Bone marrow (tissue), 2 donors: ENCODE measurements at regions not wholly inside any gene's neighbourhood (a gene's known extent, or its start where the extent isn't known, plus 50 kb on each side); places are given as distances from the start of the nearest gene placed in this dataset.
"Not testable (repeated sequence)": the region's sequence is repeated elsewhere in the genome, so short reads cannot be mapped to it uniquely, and the experiment has no call there.

Source experiments
- DNase-seq, 2 donors: peaks; one replicate each; lab custom pipeline; 2025; lab: John Stamatoyannopoulos, UW

DNA sequence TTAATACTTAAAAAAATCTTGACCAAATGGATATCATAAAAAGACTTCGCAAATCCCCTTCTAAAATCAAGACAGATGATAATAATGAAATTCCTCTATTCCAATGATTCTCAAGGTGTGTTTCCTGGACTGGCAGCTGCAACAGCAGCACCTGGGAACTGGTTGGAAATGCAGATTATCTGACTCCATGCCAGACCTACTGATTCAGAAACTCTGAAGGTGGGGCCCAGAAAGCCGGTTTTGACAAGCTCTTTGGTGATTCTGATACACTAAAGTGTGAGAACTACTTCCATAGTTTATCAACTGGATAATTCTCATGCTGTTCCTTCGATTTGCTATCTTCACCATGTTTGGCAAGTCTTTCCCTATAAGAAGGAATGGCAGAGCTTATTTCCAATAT is 252.1 kb downstream of the COL12A1 start:
- no peak for DNase-seq

DNA sequence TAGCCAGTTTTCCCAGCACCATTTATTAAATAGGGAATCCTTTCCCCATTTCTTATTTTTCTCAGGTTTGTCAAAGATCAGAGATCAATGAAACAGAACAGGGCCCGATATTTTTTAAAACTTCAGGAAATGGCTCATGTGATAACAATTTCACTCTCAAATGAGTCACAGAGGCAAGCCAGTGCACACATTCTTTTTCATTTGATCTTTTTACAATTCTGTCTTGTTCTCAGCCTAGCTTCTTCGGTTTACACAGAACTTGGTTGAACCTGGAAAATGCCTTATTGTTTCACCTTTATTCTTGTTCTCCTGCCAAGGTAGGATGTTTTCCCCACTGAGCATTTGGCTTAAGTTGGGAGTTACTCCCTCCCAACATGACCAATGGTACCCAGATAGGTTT is 258.9 kb downstream of the COL12A1 start:
- DNase-seq, result no peak

DNA sequence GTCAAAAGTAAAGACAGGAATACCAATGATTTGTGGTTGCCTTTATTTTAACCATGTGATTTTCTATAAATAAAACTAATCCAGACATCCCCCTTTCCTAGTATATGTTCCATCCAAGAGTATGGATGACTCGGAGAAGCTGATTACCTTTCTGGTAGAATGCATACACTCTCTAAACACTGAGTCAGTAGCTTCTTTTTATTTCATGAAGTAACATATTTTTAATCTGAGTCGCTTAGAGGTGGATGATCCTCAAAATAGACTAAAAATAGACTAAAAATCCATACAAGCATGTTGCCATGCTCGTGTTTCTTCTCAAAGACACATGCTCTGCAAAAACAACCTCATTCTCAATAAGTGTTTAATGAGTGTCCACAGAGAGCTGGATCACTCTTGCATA is 263.7 kb downstream of the COL12A1 start:
- DNase-seq, result no peak

DNA sequence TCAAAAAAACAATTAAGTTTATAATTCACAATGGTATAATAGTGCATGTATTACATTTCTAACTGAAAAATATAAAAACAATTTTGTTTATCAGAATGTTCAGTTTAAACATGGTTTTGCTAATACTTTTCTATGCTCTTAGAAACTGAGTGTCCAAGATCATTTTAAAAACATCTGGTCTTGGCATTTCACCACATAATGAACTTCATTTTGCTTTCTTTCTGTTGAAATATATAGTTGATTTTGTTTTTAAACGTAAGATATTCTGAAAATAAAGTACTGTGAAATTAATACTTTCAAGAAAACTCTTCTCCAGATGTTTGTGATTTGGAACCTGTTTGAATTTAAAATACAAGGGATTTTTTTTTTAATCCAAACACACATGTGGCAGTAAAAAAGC is 264.4 kb downstream of the COL12A1 start:
- no peak for DNase-seq

DNA sequence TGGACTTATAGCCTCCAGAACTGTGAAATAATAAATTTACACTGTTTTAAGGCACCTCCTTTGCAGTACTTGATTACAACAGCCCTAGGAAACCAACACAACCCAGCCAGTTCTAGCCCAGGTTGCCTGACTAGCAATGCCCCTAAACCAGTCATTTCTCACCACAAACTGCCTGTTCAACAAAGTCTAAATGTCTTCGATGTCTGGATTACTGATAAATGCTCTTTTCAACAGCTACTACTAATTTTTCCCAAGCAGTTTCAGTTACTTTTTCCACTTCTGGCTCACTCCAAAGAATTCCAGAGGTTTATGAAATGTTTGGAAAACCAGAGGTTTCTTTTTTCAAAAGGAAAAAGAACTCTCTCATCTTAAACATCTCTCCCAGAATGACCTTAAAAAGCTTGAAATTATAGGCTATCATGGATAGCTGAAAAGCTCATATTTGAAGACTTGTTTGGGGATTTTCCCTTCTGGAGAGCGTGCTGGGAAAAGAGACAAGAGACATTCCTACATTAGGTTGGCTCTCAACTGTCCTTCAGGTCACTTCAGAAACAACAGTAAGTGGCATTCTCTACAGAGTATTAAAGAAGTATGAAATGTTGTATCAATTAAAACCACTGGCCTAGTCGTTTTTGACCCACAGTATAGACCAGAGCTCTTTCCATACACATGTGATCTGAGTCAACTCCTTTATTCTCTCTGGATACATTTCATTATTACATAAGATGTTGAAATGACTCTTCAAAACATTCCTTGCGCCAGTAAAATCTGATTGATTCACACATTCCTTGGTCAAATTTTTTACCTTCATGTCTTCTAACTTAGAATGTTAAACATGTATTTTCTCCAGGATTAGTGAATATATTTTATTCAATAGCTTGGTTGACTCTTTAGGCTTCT is 265.9 kb downstream of the COL12A1 start:
- DNase-seq, result no peak

DNA sequence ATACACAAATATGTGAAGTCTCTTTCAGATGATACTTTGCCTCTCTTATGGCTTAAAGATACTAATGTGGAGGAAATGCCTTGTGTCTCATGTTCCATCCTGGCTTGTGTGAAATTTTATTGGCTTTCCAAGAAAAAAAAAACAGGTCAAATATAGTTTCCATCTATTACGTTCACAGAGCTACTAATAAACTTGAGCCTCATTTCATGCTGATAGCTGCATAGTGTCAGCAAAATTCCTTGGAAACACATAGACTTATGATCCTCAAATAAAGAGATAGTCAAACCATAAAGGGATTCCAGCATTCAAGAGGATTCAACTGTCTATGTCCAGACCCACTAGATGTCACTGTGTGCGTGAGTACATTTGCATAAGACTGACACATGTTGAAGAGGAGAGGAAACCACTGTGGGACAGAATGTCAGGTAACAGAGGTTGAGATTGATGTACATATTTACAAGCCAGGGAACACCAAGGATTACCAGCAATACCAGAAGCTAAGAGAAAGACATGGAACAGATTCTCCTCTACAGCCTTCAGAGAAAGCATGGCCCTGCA is 266.6 kb downstream of the COL12A1 start:
- DNase-seq, result no peak

DNA sequence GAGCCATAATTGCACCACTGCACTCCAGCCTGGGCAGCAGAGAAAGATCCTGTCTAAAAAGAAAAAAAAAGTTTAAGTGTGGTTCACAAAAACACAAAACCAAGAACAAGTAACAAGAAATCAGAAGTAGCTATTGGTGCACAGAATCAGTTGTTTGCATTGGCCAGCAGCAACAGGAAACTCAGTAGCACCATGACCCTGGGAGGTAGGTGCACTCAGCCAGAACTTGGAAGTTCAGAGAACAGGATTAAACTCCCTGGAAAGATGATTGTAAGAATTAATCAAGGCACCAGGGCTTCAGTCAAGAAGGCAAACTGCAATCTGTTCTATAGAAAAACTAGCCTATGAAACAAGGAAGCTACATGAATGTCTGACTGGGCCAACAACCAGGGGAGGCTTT is 267.9 kb downstream of the COL12A1 start:
- DNase-seq, result no peak

DNA sequence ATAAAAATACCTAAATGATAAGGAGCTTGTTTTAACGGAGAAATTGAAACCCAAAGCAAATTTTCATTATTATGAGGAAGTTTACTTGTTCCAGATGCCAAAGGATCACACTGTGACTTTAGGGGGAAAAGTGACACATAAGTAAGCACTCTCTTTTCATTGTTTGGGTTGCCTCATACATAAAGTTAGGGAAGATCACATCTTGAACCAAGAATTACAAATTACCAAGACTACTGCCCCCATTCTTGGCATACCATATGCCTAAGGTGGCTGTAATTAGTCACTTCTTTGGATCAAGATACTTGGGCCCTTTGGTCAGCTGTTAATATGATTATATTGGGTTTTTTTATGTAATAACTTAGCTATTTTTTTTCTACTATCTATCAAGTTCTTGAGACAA is 269.0 kb downstream of the COL12A1 start:
- no peak for DNase-seq

DNA sequence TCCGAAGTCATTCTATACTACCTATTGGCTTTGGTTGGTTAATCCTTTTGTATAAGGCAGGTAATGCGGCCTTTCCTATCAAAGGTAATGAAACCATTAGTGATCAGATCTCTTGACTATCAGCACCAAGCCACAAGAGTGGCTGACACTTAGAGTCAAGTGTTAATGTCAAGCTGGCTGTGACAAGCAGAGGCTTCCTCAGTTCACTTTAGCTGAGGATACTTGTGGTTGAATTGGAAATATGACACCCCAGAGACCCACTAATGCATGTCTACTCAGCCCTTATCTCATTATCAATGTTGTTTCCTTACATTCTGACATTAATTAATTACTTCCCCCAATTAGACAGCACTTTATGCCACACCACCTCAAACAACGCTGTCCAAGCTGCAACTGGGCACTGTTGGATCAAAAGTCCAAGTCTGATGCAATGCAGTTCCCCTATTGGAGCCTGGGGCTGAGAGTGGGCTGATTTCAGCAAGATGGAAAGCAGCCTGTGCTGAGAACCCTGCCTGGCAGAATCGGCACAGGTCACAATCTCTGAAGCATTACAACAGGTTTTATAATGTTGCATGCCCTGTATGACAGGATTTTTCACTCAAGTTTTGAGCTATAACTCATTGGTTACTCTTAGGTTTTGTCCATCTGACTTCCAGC is 273.5 kb downstream of the COL12A1 start:
- DNase-seq, result no peak

DNA sequence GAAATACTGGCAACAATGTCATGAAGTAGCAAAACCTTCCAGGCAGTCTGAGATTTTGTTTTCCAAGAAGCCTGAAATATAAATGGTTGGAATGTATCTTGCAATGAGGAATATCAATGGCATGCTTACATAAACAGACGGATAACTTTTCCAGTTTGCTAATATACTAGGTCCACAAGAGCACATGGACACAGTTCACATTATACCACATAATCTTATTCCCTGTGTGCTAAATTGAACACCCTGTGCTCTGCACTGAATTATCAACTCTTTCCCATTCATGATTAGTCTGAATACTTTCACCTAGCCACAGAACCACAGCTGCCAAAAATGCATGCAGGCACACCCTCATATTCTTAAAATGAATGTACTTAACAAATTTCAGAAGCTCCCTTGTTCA is 274.3 kb downstream of the COL12A1 start:
- no peak for DNase-seq

DNA sequence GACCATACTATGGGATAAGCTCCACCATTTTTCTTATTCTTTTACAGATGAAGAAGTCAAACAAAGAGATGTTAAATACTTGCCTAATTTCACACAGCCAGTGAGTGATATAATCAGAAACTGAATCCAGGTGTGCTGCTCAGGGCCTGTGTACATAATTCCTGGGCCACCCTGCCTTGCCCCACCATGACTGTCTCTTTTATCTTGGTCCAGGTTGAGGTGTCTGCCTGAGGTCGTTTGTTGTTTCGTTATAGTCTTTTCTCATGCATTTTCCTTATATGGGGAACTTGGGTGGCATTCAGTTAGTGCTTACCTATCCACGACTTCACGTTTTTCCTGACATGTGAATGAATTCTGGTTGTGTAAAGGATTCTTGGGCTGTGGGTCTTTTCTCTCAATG is 277.6 kb downstream of the COL12A1 start:
- DNase-seq, result no peak

DNA sequence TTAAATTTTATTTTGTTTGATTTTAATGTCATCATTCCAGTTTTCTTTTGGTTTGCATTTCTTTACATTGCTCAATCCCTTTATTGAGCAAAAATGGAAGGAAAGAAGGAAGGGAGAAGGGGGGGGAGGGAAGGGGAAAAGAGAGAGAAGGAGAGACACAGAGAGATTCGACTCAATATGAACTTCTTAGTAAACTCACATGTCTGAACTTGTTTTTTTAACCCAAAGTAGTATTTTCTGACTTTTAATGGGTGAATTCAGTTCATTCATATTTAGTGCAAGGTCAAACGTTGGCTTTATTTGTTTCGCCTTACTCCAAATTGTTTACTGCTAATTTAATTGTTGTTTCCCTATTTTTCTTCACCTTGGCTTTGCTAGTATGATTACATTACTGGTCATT is 278.6 kb downstream of the COL12A1 start:
- DNase-seq, result no peak

DNA sequence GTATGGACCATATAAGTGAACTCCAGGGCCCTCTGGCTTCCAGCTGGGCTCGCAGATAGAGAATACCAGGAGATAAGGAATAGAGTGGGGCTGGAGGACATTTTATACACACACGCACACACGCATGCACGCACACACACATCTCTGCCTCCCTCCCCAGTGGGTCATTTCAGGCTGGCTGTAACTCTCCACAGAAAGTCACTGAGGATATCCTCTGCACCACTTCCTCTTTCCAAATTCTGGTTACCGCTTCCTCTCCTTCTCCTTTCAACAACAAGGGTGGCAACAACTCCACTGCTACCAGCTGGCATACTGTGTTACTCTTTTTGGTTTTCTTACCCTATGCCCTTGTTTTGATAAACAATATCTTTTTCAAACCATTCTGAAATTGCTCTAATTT is 280.2 kb downstream of the COL12A1 start:
- DNase-seq, result peak; percentile 1 to 27

DNA sequence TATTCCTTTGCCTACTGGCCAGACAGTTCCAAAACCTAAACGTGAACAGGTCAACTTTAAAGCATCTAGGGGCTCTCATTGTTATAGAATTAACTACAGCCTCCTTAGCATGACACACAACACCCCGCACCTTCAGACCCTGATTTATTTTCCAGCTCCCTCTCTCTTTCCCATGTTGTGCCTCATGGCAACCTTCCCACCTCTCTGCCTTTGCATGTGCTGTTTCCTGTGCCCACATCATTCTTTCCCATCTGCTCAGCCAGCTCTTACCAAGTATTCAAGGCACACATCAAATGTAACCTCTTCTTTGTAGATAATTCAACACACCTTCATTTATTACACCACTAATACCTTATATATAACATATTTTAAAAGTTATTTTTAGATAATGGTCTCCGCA is 291.0 kb downstream of the COL12A1 start:
- DNase-seq, result no peak

DNA sequence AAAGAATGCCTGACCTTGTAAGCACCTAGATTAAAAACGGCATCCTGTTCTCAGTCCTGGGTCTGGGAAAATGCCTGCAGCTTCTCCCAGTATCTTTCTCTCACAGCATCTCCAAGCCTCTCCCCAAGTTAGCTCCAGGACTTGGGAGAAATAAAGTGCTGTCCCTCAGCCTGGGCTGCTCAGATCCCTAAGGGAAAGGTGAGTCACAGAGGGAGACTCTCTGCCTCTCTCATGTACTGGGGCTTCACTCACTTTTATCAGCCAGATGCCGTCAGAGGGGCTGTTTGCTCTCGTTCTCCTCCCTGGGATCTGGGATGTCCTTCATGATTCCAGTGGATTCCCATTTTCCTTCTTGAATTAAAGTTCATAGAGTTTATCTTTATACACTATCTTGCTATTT is 293.6 kb downstream of the COL12A1 start:
- DNase-seq, result no peak

DNA sequence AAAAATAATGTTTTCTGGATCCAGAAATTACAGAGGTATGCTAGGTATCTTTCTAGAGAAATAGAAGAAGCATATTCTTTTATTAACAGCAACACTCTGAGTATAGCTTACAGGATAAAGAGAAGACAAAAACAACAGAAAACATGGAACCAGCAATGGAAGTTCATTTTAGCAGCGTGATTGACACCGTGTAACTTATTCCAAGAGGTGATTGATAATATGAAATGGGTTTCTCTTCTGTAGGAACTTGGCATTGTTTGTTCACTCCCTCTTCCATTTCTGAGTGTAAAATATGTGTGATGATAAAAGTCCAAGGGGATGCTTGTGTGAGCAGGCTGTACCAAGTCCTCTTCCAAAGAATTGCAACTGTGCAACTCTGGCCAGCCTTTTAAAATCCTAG is 303.0 kb downstream of the COL12A1 start:
- DNase-seq, result no peak

DNA sequence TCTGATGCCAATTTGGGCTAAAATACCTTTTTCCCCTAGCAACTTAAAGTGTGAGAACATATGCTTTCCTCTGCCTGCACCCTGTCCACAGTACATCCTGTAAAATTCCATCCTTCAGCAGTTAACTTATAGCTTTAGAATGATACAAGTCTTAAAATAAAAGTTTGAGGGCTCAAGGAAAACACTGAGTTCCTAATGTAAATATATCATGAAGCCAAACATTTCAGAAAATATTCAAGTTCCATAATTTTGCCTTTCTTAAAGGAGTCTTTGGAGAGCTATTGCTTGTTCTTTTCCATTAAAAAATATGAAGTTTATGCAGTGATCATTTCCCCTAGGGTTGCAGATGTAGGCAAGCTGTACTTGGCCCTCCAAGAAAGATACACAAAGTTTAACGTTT is 303.8 kb downstream of the COL12A1 start:
- DNase-seq, result no peak

DNA sequence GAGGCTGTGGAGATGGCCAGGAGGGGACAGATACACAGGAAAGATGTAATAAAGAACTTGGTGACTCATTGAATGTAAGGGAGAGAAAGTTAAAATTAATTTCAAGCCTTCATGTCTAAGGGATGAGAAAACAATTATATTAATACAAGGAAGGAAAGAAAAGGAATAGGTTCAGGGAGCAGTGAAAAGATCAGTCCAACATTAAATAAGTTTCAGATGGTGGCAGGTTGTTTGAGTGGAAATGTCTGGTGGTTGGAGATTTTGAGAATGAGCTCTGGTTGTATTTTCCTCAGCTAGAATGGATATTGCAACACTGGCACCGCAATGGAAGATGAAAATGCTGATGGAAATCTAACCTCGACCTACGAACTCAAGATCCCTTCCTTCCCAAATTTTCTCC is 304.3 kb downstream of the COL12A1 start:
- DNase-seq, result no peak

DNA sequence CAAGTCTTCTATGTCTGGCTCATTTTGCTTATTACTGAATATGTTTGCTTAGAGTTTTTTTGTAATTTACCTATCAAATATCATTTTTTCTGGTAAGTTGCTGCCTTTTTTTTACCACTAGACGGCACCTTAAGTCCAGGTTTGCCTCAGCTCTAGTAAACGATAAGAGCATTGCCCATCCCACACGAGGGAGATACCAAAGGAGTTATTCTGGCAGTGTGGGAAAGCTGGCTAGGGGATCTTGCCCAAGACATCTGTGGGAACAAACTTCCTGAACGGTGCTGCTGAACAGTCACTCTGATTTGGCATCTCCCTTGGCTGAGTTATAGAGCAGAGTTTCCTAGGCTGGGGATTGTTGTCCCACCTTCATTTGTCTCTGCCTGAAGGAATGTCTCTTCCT is 306.4 kb downstream of the COL12A1 start:
- DNase-seq, result no peak

DNA sequence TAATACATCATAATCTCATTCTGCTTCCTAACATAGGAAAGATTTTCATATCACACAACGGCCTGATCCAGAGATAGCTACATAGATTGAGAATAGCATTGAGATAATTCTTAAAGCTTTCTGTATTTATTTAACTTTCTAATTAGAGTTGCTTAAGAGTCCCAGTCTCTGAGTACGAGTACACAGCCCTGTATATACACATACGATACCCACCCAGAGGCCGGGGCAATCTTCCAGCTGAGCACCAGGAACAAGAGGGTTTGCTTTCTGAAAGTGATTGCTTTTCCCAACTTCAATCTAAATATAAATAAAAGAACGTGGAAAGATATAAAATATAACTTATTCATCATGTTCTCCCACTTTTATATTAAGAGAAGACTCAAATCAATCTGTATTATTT is 313.8 kb downstream of the COL12A1 start:
- no peak for DNase-seq

DNA sequence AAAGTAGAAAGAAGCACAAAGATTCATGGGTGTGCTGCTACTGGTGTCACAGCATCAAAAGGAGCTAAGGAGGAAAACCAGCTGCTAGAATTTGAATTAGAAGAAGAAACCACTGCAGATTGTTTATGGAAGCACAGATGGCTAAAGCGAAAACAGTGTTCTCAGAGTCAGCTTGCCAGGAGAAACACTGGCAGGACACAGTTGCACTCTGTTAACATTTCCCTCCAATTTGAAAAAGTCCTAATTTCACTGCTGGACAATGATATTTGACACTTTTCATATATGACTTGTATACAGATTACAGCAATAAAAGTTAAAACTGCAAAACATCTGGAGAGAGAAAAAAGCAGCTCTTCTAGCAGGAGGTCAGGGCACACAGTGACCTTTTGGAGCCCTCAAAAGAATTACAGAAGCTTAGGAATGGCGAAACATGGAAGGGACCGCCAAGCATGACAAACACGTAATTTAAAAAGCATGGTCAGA is 314.5 kb downstream of the COL12A1 start:
- DNase-seq, result no peak

DNA sequence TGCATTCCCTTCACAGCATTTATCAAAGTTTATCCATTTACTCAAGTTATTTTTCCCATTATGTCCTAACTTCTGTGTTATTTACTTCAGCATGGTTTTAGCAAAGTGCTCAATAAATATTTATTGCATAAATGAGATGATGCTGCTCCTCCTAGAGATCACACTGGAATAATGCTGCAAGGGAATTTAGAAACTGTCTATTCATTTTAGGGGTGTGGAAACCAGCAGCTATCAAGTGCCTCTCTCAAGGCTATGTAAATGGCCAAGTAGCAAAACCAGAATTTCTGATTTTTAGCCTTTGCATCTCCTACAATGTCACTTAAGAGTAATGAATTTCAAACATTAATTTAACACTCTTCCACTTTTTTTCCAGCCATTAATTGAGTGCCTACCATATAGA is 316.2 kb downstream of the COL12A1 start:
- DNase-seq, result no peak

DNA sequence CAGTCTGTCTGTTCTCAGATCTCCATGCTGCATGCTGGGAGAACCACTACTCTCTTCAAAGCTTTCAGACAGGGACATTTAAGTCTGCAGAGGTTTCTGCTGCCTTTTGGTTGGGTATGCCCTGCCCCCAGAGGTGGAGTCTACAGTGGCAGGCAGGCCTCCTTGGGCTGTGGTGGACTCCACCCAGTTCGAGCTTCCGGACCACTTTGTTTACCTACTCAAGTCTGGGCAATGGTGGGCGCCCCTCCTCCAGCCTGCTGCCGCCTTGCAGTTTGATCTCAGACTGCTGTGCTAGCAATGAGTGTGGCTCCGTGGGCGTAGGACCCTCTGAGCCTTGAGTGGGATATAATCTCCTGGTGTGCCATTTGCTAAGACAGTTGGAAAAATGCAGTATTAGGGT is 317.1 kb downstream of the COL12A1 start:
- DNase-seq, result not testable (repeated sequence)
